Uterus (tissue), 3 donors: ENCODE measurements at regions not wholly inside any gene's neighbourhood (a gene's known extent, or its start where the extent isn't known, plus 50 kb on each side); places are given as distances from the start of the nearest gene placed in this dataset.

ENCODE experiments used
- DNase-seq, 2 donors: peaks; one replicate each; pipeline ENCODE4 v3.0.0-alpha.2; 2019 to 2020
- H3K27ac ChIP-seq, 2 donors: fragments of 200-600 bp; sonication (generic); 1 replicate in 1 of 2; 2 replicates in 1 of 2; pipeline ENCODE4 v1.5.1; 2016 to 2018
- H3K27me3 ChIP-seq, 2 donors: fragments of 200-600 bp; sonication (generic); one replicate each; pipeline ENCODE4 v1.5.1; 2018 to 2019; ENCODE audit warnings: control low read depth in 1 of 2
- H3K36me3 ChIP-seq, 2 donors: fragments of 200-600 bp; sonication (generic); one replicate each; pipeline ENCODE4 v1.5.1; 2019; ENCODE audit warnings: control low read depth in 1 of 2
- H3K4me1 ChIP-seq, 2 donors: fragments of 200-600 bp; sonication (generic); one replicate each; pipeline ENCODE4 v1.5.1; 2018 to 2019; ENCODE audit warnings: control low read depth in 1 of 2
- H3K4me3 ChIP-seq, 2 donors: fragments of 200-600 bp; sonication (generic); 1 replicate in 1 of 2; 2 replicates in 1 of 2; pipeline ENCODE4 v1.5.1; 2018 to 2019; ENCODE audit warnings: mild to moderate bottlenecking in 1 of 2
- H3K9me3 ChIP-seq, 2 donors: fragments of 200-600 bp; sonication (generic); one replicate each; pipeline ENCODE4 v1.5.1; 2019; ENCODE audit warnings: control low read depth in 1 of 2
- POLR2A ChIP-seq, 2 donors: fragments of 450-650 bp; IDR thresholded peaks; one replicate each; pipeline ENCODE4 v1.6.1; 2016; ENCODE audit warnings: antibody characterized with exemption in 2 of 2, mild to moderate bottlenecking in 1 of 2, moderate library complexity in 1 of 2
- intact Hi-C: fragments of 100-400 bp; cut with DNase I; formaldehyde crosslinking; loops from one replicate; pipeline ENCODE4 v1.15.1; 2023; ENCODE audit warnings: low total_unique reads
- TF ChIP-seq, protein P1 (sequence below), 4 experiments: fragments of 200-600 bp in 2 of 4; fragments of 450-650 bp in 2 of 4; sonication (generic) in 2 of 4; IDR thresholded peaks; one replicate each; pipeline ENCODE4 v1.5.1; 2016 to 2019; ENCODE audit warnings: antibody characterized with exemption in 4 of 4, mild to moderate bottlenecking in 2 of 4, moderate library complexity in 1 of 4
- donor health status: DM: yes; HTN: yes; CAD: no.

DNA sequence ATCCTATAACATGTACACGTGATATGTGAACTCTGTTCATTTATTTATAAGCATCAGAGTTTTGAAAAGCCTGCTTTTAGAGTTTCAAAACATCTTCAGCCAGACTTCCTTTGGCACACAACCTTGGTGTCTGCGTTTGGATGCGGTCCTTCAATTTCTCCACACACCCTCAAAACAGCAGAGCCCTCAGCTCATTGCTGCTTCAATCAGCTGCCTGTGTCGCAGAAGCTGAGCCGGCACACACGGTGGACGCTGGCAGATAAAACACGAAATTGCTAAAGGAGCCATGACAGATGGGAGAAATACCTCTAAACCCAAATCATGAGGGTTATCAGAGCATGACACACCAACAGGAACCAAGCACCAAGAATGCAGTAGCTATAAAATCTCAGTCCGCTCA lies 396.4 kb upstream of the AKR1E2 start:
- no peak for TF ChIP-seq POLR2A (IDR thresholded peaks at IDR 0.05)
- TF ChIP-seq, protein P1, sequence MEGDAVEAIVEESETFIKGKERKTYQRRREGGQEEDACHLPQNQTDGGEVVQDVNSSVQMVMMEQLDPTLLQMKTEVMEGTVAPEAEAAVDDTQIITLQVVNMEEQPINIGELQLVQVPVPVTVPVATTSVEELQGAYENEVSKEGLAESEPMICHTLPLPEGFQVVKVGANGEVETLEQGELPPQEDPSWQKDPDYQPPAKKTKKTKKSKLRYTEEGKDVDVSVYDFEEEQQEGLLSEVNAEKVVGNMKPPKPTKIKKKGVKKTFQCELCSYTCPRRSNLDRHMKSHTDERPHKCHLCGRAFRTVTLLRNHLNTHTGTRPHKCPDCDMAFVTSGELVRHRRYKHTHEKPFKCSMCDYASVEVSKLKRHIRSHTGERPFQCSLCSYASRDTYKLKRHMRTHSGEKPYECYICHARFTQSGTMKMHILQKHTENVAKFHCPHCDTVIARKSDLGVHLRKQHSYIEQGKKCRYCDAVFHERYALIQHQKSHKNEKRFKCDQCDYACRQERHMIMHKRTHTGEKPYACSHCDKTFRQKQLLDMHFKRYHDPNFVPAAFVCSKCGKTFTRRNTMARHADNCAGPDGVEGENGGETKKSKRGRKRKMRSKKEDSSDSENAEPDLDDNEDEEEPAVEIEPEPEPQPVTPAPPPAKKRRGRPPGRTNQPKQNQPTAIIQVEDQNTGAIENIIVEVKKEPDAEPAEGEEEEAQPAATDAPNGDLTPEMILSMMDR (IDR thresholded peaks at IDR 0.05), result no peak
- H3K4me1 ChIP-seq, result no peaks in the 10 kb centered on the region
- DNase-seq, result peak in 1 of 2 donors; percentile 37

DNA sequence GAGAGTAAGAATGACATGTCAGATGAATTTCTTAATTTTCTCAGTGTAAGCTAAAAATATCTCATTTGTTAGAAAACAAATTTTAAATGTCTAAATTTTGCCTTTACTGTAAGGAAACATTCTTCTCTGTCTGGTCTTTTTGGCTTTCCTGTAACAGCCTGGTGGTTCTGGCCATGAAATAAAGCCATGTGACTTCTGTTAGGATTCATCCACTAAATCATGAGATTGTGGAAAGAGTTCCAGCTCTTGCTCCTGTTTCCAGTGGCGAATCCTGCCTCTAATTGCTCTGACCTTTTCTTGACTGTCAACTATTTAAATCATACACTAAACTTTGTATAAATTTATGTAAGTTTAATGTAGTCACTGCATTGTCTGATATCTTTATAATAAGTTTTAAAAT lies 398.5 kb upstream of the AKR1E2 start:
- Histone ChIP-seq H3K4me3 (no peak overlapping the region), H3K36me3 (no peaks in the 10 kb centered on the region), H3K27me3 (no peaks in the 10 kb centered on the region), H3K9me3 (no peaks in the 10 kb centered on the region), H3K27ac (peak overlapping the region in 1 of 2 donors; percentile 56), H3K4me1 (no peaks in the 10 kb centered on the region)
- intact Hi-C loops, result no loop called here
- TF ChIP-seq, protein P1 (IDR thresholded peaks at IDR 0.05), result no peak
- no peak for TF ChIP-seq POLR2A (IDR thresholded peaks at IDR 0.05)
- DNase-seq, result no peak

More for the DNA sequence above, 396.4 kb upstream of the AKR1E2 start:
- no peaks in the 10 kb centered on the region for H3K27me3 ChIP-seq
- H3K27ac ChIP-seq, result no peak overlapping the region
- H3K4me3 ChIP-seq, result no peak overlapping the region
- no peaks in the 10 kb centered on the region for H3K36me3 ChIP-seq
- no peaks in the 10 kb centered on the region for H3K9me3 ChIP-seq
- intact Hi-C loops, result no loop called here

DNA sequence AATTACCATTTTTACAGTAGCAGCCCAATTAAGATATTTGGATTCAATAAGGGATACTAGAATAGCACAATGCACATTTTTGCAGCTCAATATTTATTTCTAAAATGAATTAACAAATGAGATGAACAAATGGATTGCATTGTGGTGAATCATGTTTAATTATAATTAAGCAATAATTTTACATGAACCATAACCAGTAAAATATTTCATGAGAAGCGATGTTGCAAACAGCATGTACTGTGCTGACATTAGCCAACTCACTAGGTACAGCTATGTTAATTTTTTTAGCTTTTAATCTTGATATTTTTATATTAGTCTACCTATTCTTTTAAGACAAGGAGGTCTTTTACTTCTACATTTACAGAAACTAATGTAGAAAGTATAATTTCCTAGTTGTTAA lies 399.1 kb upstream of the AKR1E2 start:
- no peaks in the 10 kb centered on the region for H3K27me3 ChIP-seq
- H3K4me3 ChIP-seq, result no peak overlapping the region
- no peaks in the 10 kb centered on the region for H3K4me1 ChIP-seq
- no peak for DNase-seq
- H3K36me3 ChIP-seq, result no peaks in the 10 kb centered on the region
- intact Hi-C loops, result no loop called here
- H3K9me3 ChIP-seq, result no peaks in the 10 kb centered on the region
- H3K27ac ChIP-seq, result no peak overlapping the region
- TF ChIP-seq POLR2A (IDR thresholded peaks at IDR 0.05), result no peak
- TF ChIP-seq, protein P1 (IDR thresholded peaks at IDR 0.05), result no peak

DNA sequence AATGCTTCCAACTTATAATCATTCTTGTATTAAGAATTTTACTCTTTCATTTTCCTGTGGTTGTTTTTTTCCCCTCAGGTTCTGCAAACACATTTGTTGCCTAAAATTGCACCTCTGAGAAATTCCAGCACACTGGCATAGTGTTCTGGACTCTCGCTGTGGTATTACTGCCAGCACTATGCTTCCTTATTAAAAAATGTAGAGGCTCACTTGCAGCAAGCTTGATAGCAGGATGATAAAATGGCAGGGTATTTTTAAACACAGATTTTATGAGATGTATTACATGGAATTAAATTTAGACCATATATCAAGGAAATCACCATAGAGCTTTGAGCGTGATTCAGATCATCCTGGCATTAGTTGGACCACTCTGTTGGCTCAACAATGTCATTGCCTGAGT lies 416.7 kb upstream of the AKR1E2 start:
- H3K9me3 ChIP-seq, result no peaks in the 10 kb centered on the region
- TF ChIP-seq, protein P1 (IDR thresholded peaks at IDR 0.05), result no peak
- TF ChIP-seq POLR2A (IDR thresholded peaks at IDR 0.05), result no peak
- DNase-seq, result no peak
- no peaks in the 10 kb centered on the region for H3K36me3 ChIP-seq
- intact Hi-C loops, result no loop called here
- H3K4me1 ChIP-seq, result no peaks in the 10 kb centered on the region
- H3K4me3 ChIP-seq, result no peak overlapping the region
- no peak overlapping the region for H3K27ac ChIP-seq
- no peaks in the 10 kb centered on the region for H3K27me3 ChIP-seq

DNA sequence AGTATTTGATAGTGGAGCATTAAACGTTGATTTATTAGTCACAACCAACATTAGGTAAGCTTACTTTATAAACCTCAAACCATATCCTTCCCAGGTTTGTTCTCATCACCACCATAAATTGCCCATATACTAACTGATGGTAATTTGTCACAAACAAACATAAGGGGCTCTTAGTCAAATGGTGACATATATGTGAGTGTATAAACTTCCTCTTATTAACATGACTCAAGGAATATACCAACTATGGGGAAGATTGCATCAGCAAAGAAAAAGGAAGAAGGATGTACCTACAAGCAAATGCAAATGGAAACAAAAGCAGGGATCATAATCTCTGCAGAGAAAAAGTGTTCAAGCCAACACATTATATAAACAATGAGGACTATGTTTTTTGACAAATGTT lies 418.2 kb upstream of the AKR1E2 start:
- no peaks in the 10 kb centered on the region for H3K4me1 ChIP-seq
- intact Hi-C loops, result no loop called here
- DNase-seq, result no peak

More for the DNA sequence above, 418.2 kb upstream of the AKR1E2 start:
- no peaks in the 10 kb centered on the region for H3K27me3 ChIP-seq
- H3K27ac ChIP-seq, result no peak overlapping the region
- no peak overlapping the region for H3K4me3 ChIP-seq
- no peaks in the 10 kb centered on the region for H3K36me3 ChIP-seq
- H3K9me3 ChIP-seq, result no peaks in the 10 kb centered on the region
- no peak for TF ChIP-seq POLR2A (IDR thresholded peaks at IDR 0.05)
- TF ChIP-seq, protein P1 (IDR thresholded peaks at IDR 0.05), result no peak
